GM12878 (cell line): ENCODE measurements at regions not wholly inside any gene's neighbourhood (a gene's known extent, or its start where the extent isn't known, plus 50 kb on each side); places are given as distances from the start of the nearest gene placed in this dataset.
A peak's percentile ranks its signal among the peaks of the same experiment; 100 is the strongest.

Source experiments
- CBX5 ChIP-seq: sonication (generic); IDR thresholded peaks from 2 replicates; pipeline ENCODE4 v1.6.1; 2016; ENCODE audit warnings: low read depth, moderate library complexity, mild to moderate bottlenecking, inconsistent platforms
- IKZF1 ChIP-seq: fragments of 450-650 bp; conservative IDR thresholded peaks from 2 replicates; pipeline ENCODE4 v1.6.1; 2017; ENCODE audit warnings: antibody characterized with exemption, mild to moderate bottlenecking
- JUNB ChIP-seq: IDR thresholded peaks from 2 replicates; pipeline ENCODE4 v1.6.1; 2016; ENCODE audit warnings: antibody characterized with exemption, mild to moderate bottlenecking
- MTA3 ChIP-seq: IDR thresholded peaks from 2 replicates; pipeline ENCODE4 v1.6.1; 2012; ENCODE audit warnings: low read length, inconsistent platforms, borderline replicate concordance
- MYB ChIP-seq: fragments of 150-350 bp; IDR thresholded peaks from 2 replicates; pipeline ENCODE4 v1.6.1; 2014; ENCODE audit warnings: mild to moderate bottlenecking, low read depth, low read length, borderline replicate concordance
- NFIC ChIP-seq: IDR thresholded peaks from 2 replicates; pipeline ENCODE4 v1.6.1; 2012; ENCODE audit warnings: low read depth, mild to moderate bottlenecking, inconsistent platforms, low read length, moderate library complexity
- NFYA ChIP-seq: IDR thresholded peaks from 2 replicates; pipeline ENCODE4 v1.6.1; 2011; ENCODE audit warnings: low read depth, mild to moderate bottlenecking, low read length, improper control_type of control experiment, borderline replicate concordance
- NR2C2 ChIP-seq: IDR thresholded peaks from 2 replicates; pipeline ENCODE4 v1.6.1; 2011; ENCODE audit warnings: borderline replicate concordance, low read depth; ENCODE audit not compliant: control insufficient read depth, insufficient read length
- NR2F1 ChIP-seq: fragments of 450-650 bp; conservative IDR thresholded peaks from 2 replicates; pipeline ENCODE4 v1.6.1; 2017; ENCODE audit warnings: mild to moderate bottlenecking
- NRF1 ChIP-seq: conservative IDR thresholded peaks from 2 replicates; pipeline ENCODE4 v1.6.1; 2011; ENCODE audit warnings: mild to moderate bottlenecking, low read depth, low read length, improper control_type of control experiment
- PAX5 ChIP-seq: IDR thresholded peaks from 2 replicates; pipeline ENCODE4 v1.6.1; 2011; ENCODE audit warnings: low read depth, low read length, borderline replicate concordance
- POLR2AphosphoS5 ChIP-seq: IDR thresholded peaks from 2 replicates; pipeline ENCODE4 v1.6.1; 2011; ENCODE audit warnings: mild to moderate bottlenecking, low read length, inconsistent platforms
- RAD51 ChIP-seq: fragments of 450-650 bp; IDR thresholded peaks from 2 replicates; pipeline ENCODE4 v1.6.1; 2016; ENCODE audit warnings: moderate library complexity, mild to moderate bottlenecking, inconsistent platforms
- RB1 ChIP-seq: fragments of 450-650 bp; formaldehyde crosslinking; IDR thresholded peaks from 2 replicates; pipeline ENCODE4 v1.6.1; 2017; ENCODE audit warnings: mild to moderate bottlenecking, borderline replicate concordance
- SIN3A ChIP-seq: IDR thresholded peaks from 2 replicates; pipeline ENCODE4 v1.6.1; 2012; ENCODE audit warnings: low read depth, low read length, improper control_type of control experiment
- SMAD1 ChIP-seq: fragments of 450-650 bp; IDR thresholded peaks from 2 replicates; pipeline ENCODE4 v1.6.1; 2018; ENCODE audit warnings: mild to moderate bottlenecking, low read depth; ENCODE audit not compliant: partially characterized antibody
- SMARCA5 ChIP-seq: fragments of 450-650 bp; IDR thresholded peaks from 2 replicates; pipeline ENCODE4 v1.6.1; 2017; ENCODE audit warnings: mild to moderate bottlenecking
- SUPT20H ChIP-seq: IDR thresholded peaks from 2 replicates; pipeline ENCODE4 v1.6.1; 2011; ENCODE audit warnings: low read depth, mild to moderate bottlenecking, low read length, moderate library complexity, borderline replicate concordance; ENCODE audit not compliant: control insufficient read depth
- ZNF592 ChIP-seq: fragments of 450-650 bp; IDR thresholded peaks from 2 replicates; pipeline ENCODE4 v1.6.1; 2017; ENCODE audit warnings: mild to moderate bottlenecking, moderate library complexity
- ZSCAN29 ChIP-seq: fragments of 450-650 bp; IDR thresholded peaks from 2 replicates; pipeline ENCODE4 v1.6.1; 2017; ENCODE audit warnings: mild to moderate bottlenecking, moderate library complexity
- TF ChIP-seq, protein P1 (sequence below): fragments of 450-650 bp; IDR thresholded peaks from 2 replicates; pipeline ENCODE4 v1.6.1; 2017; ENCODE audit warnings: mild to moderate bottlenecking, moderate library complexity

- TF ChIP-seq JUNB (no peak; the same call in 1 of the 2 replicates), NR2F1 (peak; percentile 52; the same call in 1 of the 2 replicates), NFIC (peak; percentile 73), POLR2AphosphoS5 (no peak), SUPT20H (no peak), IKZF1 (peak; percentile 79), NRF1 (no peak), SIN3A (no peak), ZSCAN29 (no peak), ZNF592 (no peak), MYB (no peak), RAD51 (no peak), PAX5 (peak; percentile 77; the same call in 1 of the 2 replicates), RB1 (no peak), NR2C2 (no peak), NFYA (no peak), SMARCA5 (no peak), MTA3 (peak; percentile 61; the same call in 1 of the 2 replicates), SMAD1 (no peak), CBX5 (peak; percentile 87)
- TF ChIP-seq, protein P1, sequence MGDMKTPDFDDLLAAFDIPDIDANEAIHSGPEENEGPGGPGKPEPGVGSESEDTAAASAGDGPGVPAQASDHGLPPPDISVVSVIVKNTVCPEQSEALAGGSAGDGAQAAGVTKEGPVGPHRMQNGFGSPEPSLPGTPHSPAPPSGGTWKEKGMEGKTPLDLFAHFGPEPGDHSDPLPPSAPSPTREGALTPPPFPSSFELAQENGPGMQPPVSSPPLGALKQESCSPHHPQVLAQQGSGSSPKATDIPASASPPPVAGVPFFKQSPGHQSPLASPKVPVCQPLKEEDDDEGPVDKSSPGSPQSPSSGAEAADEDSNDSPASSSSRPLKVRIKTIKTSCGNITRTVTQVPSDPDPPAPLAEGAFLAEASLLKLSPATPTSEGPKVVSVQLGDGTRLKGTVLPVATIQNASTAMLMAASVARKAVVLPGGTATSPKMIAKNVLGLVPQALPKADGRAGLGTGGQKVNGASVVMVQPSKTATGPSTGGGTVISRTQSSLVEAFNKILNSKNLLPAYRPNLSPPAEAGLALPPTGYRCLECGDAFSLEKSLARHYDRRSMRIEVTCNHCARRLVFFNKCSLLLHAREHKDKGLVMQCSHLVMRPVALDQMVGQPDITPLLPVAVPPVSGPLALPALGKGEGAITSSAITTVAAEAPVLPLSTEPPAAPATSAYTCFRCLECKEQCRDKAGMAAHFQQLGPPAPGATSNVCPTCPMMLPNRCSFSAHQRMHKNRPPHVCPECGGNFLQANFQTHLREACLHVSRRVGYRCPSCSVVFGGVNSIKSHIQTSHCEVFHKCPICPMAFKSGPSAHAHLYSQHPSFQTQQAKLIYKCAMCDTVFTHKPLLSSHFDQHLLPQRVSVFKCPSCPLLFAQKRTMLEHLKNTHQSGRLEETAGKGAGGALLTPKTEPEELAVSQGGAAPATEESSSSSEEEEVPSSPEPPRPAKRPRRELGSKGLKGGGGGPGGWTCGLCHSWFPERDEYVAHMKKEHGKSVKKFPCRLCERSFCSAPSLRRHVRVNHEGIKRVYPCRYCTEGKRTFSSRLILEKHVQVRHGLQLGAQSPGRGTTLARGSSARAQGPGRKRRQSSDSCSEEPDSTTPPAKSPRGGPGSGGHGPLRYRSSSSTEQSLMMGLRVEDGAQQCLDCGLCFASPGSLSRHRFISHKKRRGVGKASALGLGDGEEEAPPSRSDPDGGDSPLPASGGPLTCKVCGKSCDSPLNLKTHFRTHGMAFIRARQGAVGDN = no peak
Observed at GRCh38 chr15:69760890-69761568, 308.4 kb downstream of the RPLP1 start (continued).
